ENCODE measurements at regions not wholly inside any gene's neighbourhood (a gene's known extent, or its start where the extent isn't known, plus 50 kb on each side); places are given as distances from the start of the nearest gene placed in this dataset.

DNA sequence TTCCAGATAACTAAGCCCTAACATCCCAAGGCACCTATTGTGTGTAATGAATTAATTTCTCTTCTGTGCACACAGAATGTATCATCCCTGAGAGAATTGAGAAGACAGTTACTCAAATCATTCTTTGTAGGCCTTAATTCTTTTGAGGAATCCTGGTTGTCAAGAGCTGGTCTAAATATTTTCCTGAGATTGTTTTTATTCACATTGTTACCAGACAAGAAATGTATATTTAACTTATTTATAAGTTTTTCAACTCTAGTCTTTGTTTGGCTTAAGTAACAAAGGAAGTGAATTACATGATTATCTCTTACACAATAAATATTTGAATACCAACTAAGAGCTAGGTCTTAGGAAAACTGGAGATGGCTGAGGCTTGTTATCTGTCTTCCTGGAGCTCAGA is 169.4 kb downstream of the DACT1 start:
- peaks cover 4 to 11% of the 10 kb centered on the region in 2 experiments for H3K4me1 ChIP-seq (ENCODE audit: control insufficient read depth in 1 of 2, insufficient read depth in 1 of 2, low read depth in 1 of 2, low read length in 1 of 2)
- no peak overlapping the region for H3K4me3 ChIP-seq (ENCODE audit: low read depth in 1 of 2, low read length in 1 of 2)
- TF ChIP-seq, protein P1, sequence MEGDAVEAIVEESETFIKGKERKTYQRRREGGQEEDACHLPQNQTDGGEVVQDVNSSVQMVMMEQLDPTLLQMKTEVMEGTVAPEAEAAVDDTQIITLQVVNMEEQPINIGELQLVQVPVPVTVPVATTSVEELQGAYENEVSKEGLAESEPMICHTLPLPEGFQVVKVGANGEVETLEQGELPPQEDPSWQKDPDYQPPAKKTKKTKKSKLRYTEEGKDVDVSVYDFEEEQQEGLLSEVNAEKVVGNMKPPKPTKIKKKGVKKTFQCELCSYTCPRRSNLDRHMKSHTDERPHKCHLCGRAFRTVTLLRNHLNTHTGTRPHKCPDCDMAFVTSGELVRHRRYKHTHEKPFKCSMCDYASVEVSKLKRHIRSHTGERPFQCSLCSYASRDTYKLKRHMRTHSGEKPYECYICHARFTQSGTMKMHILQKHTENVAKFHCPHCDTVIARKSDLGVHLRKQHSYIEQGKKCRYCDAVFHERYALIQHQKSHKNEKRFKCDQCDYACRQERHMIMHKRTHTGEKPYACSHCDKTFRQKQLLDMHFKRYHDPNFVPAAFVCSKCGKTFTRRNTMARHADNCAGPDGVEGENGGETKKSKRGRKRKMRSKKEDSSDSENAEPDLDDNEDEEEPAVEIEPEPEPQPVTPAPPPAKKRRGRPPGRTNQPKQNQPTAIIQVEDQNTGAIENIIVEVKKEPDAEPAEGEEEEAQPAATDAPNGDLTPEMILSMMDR (IDR thresholded peaks at IDR 0.05) = no peak
- no peaks in the 10 kb centered on the region for H3K36me3 ChIP-seq
- no peaks in the 10 kb centered on the region for H3K27me3 ChIP-seq
- H3K9me3 ChIP-seq = no peaks in the 10 kb centered on the region
- H3K27ac ChIP-seq = no peak overlapping the region

GRCh38 chr14:58808828-58809227 is 171.1 kb downstream of the DACT1 start:
- Histone ChIP-seq H3K4me3 (ENCODE audit: low read depth in 1 of 2, low read length in 1 of 2) (no peak overlapping the region), H3K4me1 (ENCODE audit: control insufficient read depth in 1 of 2, insufficient read depth in 1 of 2, low read depth in 1 of 2, low read length in 1 of 2) (peaks cover 4 to 11% of the 10 kb centered on the region in 2 experiments), H3K27ac (no peak overlapping the region), H3K27me3 (no peaks in the 10 kb centered on the region), H3K36me3 (no peaks in the 10 kb centered on the region), H3K9me3 (no peaks in the 10 kb centered on the region)
- TF ChIP-seq, protein P1 (IDR thresholded peaks at IDR 0.05) = no peak

DNA sequence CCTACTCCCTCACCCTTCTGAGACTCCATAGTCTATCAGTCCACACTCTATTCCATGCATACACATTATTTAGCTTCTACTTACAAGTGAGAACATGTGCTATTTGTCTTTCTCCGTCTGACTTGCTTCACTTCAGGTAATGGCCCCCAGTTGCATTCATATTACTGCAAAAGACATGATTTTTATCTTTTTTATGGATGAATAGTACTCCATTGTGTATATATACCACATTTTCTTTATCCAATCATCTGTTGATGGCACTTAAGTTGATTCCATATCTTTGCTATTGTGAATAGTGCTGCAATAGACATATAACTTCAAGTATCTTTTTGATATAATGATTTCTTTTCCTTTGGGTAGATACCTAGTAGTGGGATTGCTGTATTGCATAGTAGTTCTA is 171.8 kb downstream of the DACT1 start:
- H3K36me3 ChIP-seq = no peaks in the 10 kb centered on the region
- TF ChIP-seq, protein P1 (IDR thresholded peaks at IDR 0.05) = no peak
- no peak overlapping the region for H3K4me3 ChIP-seq (ENCODE audit: low read depth in 1 of 2, low read length in 1 of 2)
- no peaks in the 10 kb centered on the region for H3K9me3 ChIP-seq
- no peak overlapping the region for H3K27ac ChIP-seq
- H3K27me3 ChIP-seq = no peaks in the 10 kb centered on the region
- H3K4me1 ChIP-seq (ENCODE audit: control insufficient read depth in 1 of 2, insufficient read depth in 1 of 2, low read depth in 1 of 2, low read length in 1 of 2) = peaks cover 4 to 11% of the 10 kb centered on the region in 2 experiments

- H3K4me1 ChIP-seq (ENCODE audit: control insufficient read depth in 1 of 2, insufficient read depth in 1 of 2, low read depth in 1 of 2, low read length in 1 of 2) = peaks cover 2 to 3% of the 10 kb centered on the region in 2 experiments
- no peaks in the 10 kb centered on the region for H3K36me3 ChIP-seq
- H3K4me3 ChIP-seq (ENCODE audit: low read depth in 1 of 2, low read length in 1 of 2) = no peak overlapping the region
- H3K27me3 ChIP-seq = no peaks in the 10 kb centered on the region
- H3K9me3 ChIP-seq = no peaks in the 10 kb centered on the region
- TF ChIP-seq, protein P1 (IDR thresholded peaks at IDR 0.05) = no peak
- H3K27ac ChIP-seq = no peak overlapping the region
Measured at GRCh38 chr14:58812050-58812910, 174.5 kb downstream of the DACT1 start.

DNA sequence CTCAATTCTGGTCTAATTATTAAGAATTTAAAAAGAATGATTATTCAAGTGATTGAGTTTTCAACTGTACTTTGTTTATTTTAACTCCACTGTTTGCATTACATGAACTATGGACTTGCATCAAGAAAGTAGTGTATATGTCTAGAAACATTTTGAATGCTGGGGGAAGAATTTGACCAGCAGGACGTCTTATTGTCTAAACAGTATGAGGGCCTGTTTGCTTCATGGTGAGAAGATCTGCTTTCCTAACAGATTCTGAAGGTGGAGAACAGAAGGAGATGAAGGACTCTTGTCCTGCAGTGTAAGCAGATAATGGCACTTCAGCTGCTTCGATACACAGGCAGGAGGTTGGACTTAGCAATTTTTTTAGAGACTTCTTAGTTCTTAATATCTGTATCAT is 176.0 kb downstream of the DACT1 start:
- H3K36me3 ChIP-seq = no peaks in the 10 kb centered on the region
- TF ChIP-seq, protein P1 (IDR thresholded peaks at IDR 0.05) = no peak
- no peaks in the 10 kb centered on the region for H3K9me3 ChIP-seq
- no peak overlapping the region for H3K27ac ChIP-seq
- H3K4me3 ChIP-seq (ENCODE audit: low read depth in 1 of 2, low read length in 1 of 2) = no peak overlapping the region
- H3K4me1 ChIP-seq (ENCODE audit: control insufficient read depth in 1 of 2, insufficient read depth in 1 of 2, low read depth in 1 of 2, low read length in 1 of 2) = no peaks in the 10 kb centered on the region
- H3K27me3 ChIP-seq = no peaks in the 10 kb centered on the region
